GM18858 (cell line): ENCODE measurements at regions not wholly inside any gene's neighbourhood (a gene's known extent, or its start where the extent isn't known, plus 50 kb on each side); places are given as distances from the start of the nearest gene placed in this dataset.
"Not testable (repeated sequence)": the region's sequence is repeated elsewhere in the genome, so short reads cannot be mapped to it uniquely, and the experiment has no call there.

ENCODE experiments used
- ATAC-seq: cut with Tn5 transposase; IDR thresholded peaks from one replicate; pipeline ENCODE4 v1.9.1; 2021; ENCODE audit not compliant: unreplicated experiment

DNA sequence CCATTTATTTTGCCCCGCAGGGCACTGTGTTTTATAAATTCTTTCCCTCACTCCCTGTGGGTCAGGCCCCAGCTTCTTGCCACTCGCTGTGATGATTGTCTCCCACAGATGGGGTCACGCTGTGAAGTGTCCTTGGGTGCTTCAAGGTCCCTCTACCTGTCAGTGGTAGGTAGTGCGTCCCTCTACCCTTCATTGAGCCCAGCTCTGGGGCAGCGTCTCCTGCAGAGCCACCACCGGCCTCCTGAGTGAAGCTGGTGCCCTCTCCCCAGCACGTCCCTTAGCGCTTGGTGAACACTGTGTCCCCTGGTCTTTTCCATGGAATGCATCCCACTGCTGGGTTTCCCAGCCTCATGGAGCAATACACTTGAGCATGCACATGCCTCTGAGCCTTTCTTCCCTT is 108.2 kb downstream of the NRN1 start:
- no peak for ATAC-seq

DNA sequence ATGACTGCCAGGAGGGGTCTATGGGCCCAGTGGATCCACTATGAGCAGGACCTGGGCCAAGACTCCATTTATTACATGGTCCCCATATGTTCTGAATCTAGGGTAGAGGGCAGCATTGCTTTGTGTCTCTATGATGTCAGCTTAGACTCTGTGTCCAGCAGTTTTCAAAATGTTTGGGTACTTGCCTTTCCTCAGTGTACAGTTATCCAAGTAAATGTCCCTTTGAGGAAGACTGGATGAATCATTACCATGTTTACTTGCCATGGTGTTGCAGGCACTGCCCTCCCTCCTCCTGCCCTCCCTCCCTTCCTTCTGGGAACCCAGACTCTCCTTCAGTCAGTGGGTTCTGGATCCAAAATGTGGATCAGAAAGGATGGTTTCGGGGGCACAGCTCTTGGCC is 108.6 kb downstream of the NRN1 start:
- ATAC-seq: no peak

DNA sequence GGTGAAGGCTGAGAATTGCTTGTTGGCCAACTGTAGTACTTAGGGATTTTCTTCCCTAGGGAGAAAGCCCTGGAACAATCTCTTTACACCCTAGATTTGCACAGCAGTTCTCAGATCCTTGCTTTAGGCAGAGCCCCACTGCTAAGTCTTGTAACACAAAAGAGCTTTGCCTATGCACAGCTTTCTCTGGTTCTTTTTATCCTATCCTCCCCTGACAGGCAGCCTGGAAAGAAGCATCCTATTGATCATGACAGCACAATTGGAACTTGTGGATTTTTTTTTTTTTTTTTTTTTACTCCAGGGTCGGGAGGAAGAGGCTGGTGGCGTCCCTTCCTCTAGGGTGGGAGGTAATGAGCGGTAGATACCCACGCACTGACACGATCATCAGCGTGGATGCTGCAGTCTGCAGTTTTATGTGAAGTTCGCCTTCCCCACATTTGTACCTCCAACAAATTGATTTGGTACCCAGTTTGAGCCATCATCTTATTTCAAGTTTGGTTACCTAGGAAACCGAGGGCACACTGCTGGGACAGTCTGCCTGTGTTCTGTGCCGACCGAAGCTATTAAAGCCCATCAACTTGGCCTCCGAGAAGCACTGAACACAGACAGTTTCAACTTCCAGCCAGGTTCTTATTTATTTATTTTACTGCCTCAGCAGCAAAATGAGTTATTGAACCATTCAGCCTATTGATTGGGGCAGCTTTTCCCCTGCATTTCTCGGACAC is 110.1 kb downstream of the NRN1 start:
- ATAC-seq: no peak

DNA sequence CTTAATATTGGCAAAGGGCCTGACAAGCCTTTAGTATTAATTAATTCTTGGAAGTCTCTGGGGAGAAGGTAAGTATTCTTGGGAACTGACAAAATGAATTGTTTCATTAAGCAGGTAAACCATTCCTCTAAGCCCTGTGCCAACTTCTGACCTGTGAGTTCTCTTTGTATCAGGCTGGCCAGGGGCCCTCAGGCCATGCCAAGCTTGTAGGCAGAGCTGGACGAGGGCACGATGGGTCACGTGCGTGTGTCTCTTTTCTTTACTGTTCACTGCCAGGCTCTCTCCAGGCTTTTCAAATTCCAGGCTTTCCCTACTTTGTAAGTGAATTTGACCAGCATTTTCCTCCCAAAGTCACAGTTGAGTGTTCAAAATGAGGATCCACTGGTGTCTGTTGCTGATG is 112.4 kb downstream of the NRN1 start:
- no peak for ATAC-seq

DNA sequence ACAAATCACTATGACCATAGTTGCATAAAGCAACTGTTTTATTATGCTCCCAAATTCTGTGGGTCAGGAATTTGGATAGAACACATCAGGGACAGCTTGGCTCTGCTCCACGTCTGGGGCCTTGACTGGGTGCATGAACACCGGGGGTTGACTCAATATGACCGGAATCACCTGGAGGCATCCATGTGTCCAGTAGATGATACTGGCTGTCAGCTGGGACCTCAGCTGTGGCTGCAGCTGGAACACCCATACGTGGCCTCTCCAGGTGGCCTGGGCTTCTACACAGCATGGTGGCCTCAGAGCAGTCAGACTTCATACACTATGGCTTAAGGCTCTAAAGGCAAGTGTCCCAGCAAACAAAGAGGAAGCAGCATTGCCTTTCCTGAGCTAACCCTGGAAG is 113.4 kb downstream of the NRN1 start:
- ATAC-seq: no peak

DNA sequence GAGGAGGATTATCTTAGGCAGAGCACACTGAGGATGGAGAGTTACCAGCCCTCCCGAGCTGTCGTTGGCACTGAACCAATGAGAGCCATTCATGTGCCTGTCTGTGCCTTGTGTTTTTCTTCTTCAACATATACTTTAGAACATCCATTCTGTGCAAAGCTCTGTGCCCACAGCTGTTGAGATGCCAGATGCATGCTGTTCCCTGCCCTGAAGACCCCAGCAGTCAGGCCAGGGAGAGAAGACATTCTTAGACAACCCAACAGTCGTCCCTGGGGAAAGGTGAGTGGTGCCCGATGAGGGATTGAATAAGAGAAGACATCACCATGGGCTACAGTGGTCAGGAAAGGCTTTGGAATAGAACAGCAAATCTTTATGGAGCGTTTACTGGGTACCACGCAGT is 114.1 kb downstream of the NRN1 start:
- ATAC-seq: no peak

DNA sequence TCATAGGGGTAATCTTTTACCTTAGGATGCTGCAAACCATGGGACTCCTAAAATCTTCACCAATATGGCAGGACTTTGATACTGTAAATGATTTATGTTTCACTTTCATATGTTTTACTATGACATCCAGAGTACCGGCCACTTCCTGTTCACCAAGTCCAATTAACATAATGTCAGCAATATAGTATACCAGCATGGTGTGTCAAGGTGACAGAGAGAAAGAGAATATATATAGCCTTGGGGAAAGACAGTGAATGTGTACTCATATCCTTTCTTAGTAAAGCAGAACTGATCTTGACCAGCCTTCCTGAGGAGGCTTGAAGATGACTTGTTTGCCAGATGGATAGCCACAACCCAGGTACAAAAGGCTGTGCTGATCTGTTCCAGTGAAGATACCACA is 127.9 kb downstream of the NRN1 start:
- no peak for ATAC-seq

DNA sequence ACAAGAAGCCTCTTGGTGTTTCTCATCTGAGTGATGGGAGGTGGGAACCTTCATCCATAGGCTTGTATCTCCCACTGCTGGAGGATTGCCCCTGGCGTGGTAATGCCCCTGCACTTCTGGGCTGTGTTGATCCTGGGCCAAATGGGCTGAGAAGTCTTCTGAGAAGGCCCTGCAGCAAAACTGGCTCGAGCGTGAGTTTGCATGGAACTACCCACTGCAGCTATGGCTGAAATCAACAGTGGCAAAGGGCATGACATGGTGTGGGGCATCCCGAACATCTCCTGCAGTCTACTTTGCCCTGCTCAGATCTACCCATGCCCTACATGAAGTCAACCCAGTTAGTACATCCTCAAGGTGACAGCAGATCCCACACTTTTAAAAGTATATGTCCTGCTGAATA is 130.6 kb downstream of the NRN1 start:
- no peak for ATAC-seq

DNA sequence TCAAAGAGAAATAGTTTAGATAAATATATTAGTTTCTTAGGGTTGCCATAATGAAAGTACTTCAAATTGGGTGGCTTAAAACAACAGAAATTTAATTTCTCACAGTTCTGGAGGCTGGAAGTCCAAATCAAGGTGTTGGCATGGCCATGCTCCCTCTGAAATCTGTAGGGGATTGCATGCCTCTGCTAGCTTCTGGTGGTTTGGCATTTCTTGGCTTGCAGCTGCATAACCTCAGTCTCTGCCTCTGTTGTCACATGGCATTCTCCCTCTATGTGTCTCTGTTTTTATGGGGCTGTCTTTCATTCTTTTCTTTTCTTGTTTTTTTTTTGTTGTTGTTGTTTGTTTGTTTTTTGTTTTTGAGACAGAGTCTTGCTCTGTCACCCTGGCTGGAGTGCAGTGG is 132.7 kb downstream of the NRN1 start:
- ATAC-seq: not testable (repeated sequence)

DNA sequence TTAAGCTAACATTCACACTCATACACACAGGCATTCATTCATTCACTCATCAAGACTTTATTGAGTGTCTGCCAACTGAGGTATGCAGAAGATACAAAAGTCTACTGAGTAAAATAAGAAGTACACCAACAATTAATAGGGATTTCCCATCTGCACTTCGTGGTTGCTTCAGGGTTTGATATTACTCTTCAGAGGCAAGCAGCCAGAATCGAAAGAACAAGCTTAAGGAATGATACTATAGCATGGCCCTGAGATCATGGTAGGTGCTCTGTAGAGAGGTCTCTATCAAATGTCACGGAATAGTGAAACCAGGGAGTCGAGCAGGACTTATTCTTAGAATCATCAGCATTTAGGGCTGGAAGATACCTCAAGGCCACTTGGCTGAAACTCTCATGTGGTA is 135.4 kb downstream of the NRN1 start:
- peak; percentile 62 for ATAC-seq

DNA sequence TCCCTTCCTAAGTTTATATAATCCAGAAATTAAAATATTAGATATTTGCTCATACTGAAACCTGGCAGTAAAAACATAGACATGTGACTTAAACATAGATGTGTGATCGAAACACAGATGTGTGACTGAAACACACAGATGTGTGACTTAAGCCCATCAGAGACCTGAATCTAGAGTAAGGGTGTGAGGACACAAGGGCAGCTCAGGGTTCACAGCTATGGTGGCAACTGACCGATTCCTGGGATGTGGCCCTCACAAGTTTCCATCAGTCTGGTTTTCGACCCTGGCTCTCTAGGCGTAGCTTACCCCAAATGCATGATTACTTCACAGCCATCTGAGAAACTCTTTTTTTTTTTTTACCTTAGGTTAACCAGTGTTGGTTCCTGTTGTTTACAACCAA is 137.0 kb downstream of the NRN1 start:
- no peak for ATAC-seq

DNA sequence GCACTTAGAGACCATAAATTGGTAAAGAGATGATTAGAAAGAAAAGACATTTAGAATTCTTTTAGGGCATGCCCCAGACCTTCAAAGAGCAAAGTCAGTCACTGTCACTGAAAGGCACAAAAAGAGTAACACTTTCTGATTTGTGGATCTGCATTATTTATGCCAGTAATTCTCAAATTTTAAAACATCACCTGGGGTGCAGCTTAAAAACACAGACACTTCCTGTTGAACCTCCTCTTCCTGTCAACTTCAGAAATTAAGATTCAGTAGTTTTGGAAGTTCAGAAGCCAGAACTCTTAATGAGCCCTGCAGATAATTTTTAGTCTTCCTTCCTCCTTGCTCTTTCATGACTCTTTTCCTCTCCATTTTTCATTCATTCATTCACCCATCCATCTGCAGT is 137.5 kb downstream of the NRN1 start:
- ATAC-seq: no peak

DNA sequence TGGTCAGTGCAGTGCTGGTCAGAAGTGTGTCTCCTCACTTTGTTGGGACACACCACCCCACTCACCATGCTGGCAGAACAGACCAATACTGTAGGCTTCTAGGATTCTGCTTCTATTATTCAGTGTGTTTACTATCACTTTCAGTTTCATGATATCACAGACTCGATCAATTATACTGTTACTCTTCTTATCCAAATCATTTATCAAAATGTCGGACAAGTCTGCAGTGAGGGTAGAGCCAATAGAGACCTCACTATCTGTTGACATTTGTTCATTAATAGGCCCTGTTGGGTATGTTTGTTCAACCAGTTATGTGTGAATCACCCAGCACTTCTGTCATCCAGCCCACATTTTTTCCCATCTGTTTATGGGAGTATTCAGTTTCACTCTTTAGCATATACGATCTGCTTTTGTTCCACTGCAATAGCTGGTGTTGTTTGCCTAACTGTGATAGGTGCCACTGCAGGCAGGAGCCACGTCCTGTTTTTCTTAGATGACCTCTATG is 140.1 kb downstream of the NRN1 start:
- ATAC-seq: no peak

DNA sequence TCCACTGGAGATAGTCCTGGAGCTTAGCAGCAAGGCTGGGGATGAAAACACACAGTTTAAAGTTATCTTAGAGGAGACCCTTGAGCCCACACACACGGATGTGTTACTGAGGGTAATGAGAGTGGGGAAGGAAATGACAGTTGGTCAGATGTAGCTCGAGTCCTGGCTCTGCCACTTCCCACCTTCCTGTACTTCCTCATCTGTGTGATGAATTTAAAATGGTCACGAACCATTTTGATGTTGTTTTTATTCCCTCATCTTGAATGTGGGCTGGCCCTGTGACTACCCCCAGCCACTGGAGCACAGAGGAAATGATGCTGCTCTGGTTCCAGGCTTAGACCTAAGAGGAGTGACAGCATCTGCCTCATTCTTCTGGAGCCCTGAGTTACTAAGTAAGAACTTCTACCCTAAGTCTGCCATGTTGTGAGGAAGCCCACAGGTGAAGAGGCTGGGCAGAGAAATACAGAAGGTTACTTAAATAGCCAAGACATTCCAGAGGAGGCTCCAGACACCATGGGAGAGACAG is 141.2 kb downstream of the NRN1 start:
- ATAC-seq: no peak

DNA sequence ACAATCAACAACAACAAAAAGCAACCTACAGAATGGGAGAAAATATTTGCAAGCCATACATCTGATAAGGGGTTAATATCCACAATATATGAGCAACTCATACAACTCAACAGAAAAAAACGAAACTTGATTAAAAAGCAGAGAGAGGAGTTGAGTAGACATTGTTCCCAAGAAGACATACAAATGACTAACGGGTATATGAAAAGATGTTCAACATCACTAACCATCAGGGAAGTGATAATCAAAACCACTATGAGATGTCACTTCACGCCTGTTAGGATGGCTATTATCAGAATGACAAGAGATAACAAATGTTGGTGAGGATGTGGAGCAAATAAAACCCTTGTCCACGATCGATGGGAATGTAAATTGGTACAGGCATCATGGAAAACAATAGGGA is 145.9 kb downstream of the NRN1 start:
- no peak for ATAC-seq

DNA sequence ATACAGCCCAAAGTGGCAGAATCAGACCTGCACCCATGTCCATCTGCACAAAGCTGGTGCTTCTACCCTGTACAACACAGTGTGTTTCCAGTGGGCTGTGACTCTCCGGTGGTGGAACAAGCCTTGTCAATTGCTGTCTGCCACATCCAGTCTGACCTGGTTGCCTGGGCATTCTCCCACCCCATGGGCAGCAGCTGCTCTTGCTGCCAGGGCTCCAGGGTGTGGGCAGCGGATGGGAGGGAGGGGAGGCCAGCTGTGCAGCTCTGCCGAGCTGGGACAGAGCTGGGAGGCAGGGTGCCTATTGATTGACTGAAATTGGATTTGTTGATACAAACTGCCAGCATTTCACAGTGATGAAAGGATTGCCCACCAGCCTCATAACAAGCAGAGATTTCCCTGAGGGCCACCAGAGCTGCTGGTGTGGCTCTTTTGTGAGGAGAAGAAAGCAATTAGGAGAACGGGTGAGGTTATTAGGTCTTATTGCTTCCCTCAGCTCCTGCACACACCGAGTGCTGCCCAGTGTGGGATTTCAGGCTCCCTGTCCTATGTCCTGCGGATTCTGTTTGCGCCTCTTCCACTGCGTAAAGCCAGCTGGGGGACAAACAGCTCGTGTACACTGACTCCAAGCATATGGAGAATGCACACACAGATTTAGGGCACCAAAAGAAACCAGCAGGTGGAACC is 150.8 kb downstream of the NRN1 start:
- ATAC-seq: no peak

DNA sequence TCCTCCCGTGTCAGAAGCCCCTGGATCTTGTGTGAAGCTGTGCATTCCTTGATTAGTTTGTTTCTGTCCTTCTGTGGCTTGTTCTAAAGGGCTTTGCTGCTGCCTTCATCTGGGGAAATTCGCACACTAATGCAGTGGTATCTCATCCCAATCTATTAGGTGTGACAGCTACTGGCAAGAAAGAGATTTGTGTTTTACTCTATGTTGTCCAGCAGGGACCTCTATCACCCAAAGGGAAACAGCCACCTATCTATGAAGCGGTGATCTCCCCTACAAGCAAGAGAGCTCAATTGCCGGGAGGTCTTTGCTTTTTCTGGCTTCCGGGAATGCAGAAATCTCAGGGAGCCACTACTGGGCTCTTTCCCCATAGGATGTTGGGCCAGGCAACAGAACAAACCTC is 151.8 kb downstream of the NRN1 start:
- no peak for ATAC-seq

DNA sequence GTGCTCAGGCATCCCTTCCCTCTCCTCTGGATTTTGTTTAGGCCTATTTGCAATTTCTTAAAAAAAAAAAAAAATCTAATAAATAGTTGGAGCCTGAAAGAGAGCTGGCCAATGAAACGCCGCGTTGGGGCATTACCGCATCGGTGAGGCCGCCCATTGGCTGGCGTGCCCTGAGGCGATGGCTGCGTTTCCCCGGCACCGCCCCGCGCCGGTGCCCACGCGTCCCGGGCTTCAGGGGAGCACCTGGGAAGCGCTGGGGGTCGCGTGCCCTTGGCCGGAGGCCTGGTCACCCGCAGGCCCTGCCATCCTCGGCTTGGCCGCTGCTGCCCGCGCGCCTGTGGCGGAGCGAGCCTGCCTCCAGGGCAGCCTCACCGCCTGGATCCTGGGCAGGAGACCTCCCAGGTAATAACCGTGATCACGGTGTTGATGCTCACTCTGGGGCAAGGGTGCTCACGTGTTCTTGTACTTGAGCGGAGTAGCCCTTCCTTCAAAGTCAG is 155.4 kb downstream of the NRN1 start:
- ATAC-seq: peak; percentile 56

DNA sequence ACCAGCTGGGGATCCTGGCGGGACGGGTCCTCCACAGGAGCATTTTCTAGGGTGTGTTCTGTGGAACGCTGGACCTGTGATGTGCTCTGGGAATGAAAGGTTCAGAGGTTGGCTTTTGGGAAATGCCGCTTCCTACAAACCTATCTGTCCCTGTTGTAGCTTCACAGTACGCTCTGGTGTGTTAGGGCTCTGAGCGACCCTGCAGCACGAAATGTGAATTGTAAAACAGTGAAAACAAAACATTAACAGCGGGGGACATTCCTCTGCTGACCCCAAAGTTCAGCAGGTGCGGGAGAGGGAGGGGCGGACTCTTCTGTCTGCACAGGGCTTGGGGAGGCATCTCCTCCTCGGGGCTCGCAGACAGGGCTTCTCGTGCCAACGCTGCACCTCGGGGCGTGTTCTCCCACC is 155.9 kb downstream of the NRN1 start:
- ATAC-seq: no peak

DNA sequence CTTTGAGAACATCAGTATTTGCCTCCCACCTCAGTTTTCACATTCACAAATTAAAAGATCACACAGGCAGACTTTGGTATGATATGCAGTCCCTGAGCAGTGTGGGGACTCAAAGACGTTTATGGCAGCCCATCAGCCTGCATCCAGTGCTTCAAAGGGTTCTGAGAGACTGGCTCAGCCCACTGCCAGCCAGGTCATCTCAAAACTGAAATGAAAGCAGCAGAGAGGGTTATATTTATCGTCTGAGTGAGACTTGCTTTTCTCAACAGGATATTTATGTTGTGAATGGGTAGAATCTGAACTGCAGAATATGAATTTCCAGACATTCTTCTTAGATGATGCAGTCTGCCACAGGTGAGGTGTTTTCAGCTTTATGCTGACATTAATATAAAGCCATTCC is 159.8 kb downstream of the NRN1 start:
- no peak for ATAC-seq

DNA sequence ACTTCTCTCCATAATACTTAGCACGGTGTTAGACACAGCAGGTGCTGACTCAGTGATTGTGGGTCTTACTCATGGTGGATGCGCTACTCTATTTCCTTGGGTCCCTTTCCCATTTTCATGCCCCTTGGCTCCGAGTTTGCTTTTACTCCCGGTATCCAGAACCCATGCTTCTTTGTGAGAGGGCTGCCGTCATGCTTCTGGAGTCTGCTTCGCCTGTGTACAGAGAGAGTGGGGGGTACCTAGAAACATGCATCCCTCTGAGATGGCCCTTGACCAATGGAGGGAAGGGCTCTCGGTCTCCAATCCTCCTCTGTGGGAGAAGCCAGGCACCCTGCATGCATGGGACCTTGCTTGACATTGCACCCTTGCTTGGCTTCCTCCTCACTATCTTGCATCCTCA is 160.4 kb downstream of the NRN1 start:
- no peak for ATAC-seq

DNA sequence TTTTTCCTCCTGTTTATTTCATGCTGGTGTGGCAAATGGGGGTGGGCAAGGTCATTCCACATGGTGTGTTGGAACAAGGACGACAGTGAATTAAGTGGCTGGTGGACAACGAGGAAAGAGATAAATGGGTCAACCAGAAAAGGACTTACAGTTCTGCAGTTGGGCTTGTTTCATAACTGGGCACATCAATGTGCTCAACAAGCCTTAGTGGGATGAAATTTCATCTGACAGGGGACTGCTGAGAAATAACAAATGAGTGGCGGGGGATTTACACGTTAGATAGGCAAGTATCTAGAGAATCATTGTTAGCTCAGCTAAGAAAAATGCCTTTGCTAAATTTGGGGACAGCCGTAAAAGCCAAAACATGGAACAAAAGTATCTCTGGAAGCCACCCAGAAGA is 163.6 kb downstream of the NRN1 start:
- no peak for ATAC-seq
